Large intestine (tissue), 3 donors: ENCODE measurements at regions not wholly inside any gene's neighbourhood (a gene's known extent, or its start where the extent isn't known, plus 50 kb on each side); places are given as distances from the start of the nearest gene placed in this dataset.
"Not testable (repeated sequence)": the region's sequence is repeated elsewhere in the genome, so short reads cannot be mapped to it uniquely, and the experiment has no call there.

Experiments used
- DNase-seq, 2 donors: peaks; one replicate each; pipeline versions ENCODE4 v3.0.0 to v3.0.0-alpha.2; 2013
- H3K27ac ChIP-seq: one replicate; pipeline ENCODE4 v1.5.1; 2013; ENCODE audit warnings: low read length
- H3K27me3 ChIP-seq: 2 replicates; pipeline ENCODE4 v1.6.1; 2013; ENCODE audit warnings: low read length; ENCODE audit not compliant: control insufficient read depth, insufficient read depth
- H3K36me3 ChIP-seq: 2 replicates; pipeline ENCODE4 v1.6.1; 2013; ENCODE audit warnings: low read length; ENCODE audit not compliant: control insufficient read depth, insufficient read depth
- H3K4me1 ChIP-seq: one replicate; pipeline ENCODE4 v1.6.1; 2013; ENCODE audit warnings: low read length; ENCODE audit not compliant: control insufficient read depth, insufficient read depth
- H3K4me3 ChIP-seq: one replicate; pipeline ENCODE4 v1.5.1; 2013; ENCODE audit warnings: low read length
- H3K9me3 ChIP-seq: one replicate; pipeline ENCODE4 v1.6.1; 2013; ENCODE audit warnings: mild to moderate bottlenecking, low read depth, low read length, moderate library complexity; ENCODE audit not compliant: control insufficient read depth
- WGBS: methylation state at CpG from one replicate; pipeline ENCODE4 v1.1.5; 2013; ENCODE audit warnings: low lambda C conversion rate; ENCODE audit not compliant: insufficient coverage; 5-methylcytosine and 5-hydroxymethylcytosine counted together

- Histone ChIP-seq H3K36me3 (no peaks in the 10 kb centered on the region), H3K27me3 (no peaks in the 10 kb centered on the region), H3K9me3 (no peaks in the 10 kb centered on the region), H3K4me1 (no peaks in the 10 kb centered on the region), H3K27ac (no peak overlapping the region), H3K4me3 (no peak overlapping the region)
- 100% methylated on average over 1 of the region's 2 CpGs for WGBS
- DNase-seq = no peak
Measured at GRCh38 chr7:19353180-19353579, 208.0 kb upstream of the FERD3L start.

GRCh38 chr7:19352305-19352695 lies 207.1 kb upstream of the FERD3L start:
- WGBS = no CpG with 5 or more reads among the region's 1 CpG
- H3K27me3 ChIP-seq = no peaks in the 10 kb centered on the region
- H3K4me1 ChIP-seq = no peaks in the 10 kb centered on the region
- no peak overlapping the region for H3K27ac ChIP-seq
- no peaks in the 10 kb centered on the region for H3K9me3 ChIP-seq
- no peak for DNase-seq
- no peaks in the 10 kb centered on the region for H3K36me3 ChIP-seq
- H3K4me3 ChIP-seq = no peak overlapping the region

GRCh38 chr7:19351341-19352304 lies 206.4 kb upstream of the FERD3L start:
- Histone ChIP-seq H3K9me3 (no peaks in the 10 kb centered on the region), H3K4me3 (no peak overlapping the region), H3K36me3 (no peaks in the 10 kb centered on the region), H3K4me1 (no peaks in the 10 kb centered on the region), H3K27ac (no peak overlapping the region), H3K27me3 (no peaks in the 10 kb centered on the region)
- 84% methylated on average over 3 of the region's 4 CpGs for WGBS
- no peak for DNase-seq

GRCh38 chr7:19339512-19339911 lies 194.3 kb upstream of the FERD3L start:
- Histone ChIP-seq H3K36me3 (no peaks in the 10 kb centered on the region), H3K27me3 (no peaks in the 10 kb centered on the region), H3K4me3 (no peak overlapping the region), H3K9me3 (peaks cover 2% of the 10 kb centered on the region), H3K27ac (no peak overlapping the region), H3K4me1 (no peaks in the 10 kb centered on the region)
- no peak for DNase-seq
- no CpG with 5 or more reads among the region's 11 CpGs for WGBS

GRCh38 chr7:19338512-19338911 lies 193.3 kb upstream of the FERD3L start:
- H3K4me3 ChIP-seq, H3K4me1 ChIP-seq, H3K27me3 ChIP-seq, DNase-seq, H3K9me3 ChIP-seq, H3K27ac ChIP-seq, H3K36me3 ChIP-seq: not testable (repeated sequence)
- whole genome bisulfite sequencing = 100% methylated on average over 1 of the region's 3 CpGs

GRCh38 chr7:19336836-19337383 lies 191.7 kb upstream of the FERD3L start:
- 81% methylated on average over 2 of the region's 2 CpGs for WGBS
- no peak for DNase-seq
- Histone ChIP-seq H3K4me3 (no peak overlapping the region), H3K36me3 (no peaks in the 10 kb centered on the region), H3K9me3 (peaks cover 2% of the 10 kb centered on the region), H3K27ac (no peak overlapping the region), H3K4me1 (no peaks in the 10 kb centered on the region), H3K27me3 (no peaks in the 10 kb centered on the region)

GRCh38 chr7:19333706-19334105 lies 188.5 kb upstream of the FERD3L start:
- 60% methylated on average over 1 of the region's 2 CpGs for WGBS
- no peak overlapping the region for H3K27ac ChIP-seq

GRCh38 chr7:19327018-19327417 lies 181.8 kb upstream of the FERD3L start:
- no peak overlapping the region for H3K4me3 ChIP-seq
- no peaks in the 10 kb centered on the region for H3K9me3 ChIP-seq
- no peak overlapping the region for H3K27ac ChIP-seq
- H3K27me3 ChIP-seq = no peaks in the 10 kb centered on the region
- no peaks in the 10 kb centered on the region for H3K4me1 ChIP-seq
- no peaks in the 10 kb centered on the region for H3K36me3 ChIP-seq
- DNase-seq = no peak

More at GRCh38 chr7:19333706-19334105, 188.5 kb upstream of the FERD3L start:
- Histone ChIP-seq H3K27me3 (no peaks in the 10 kb centered on the region), H3K4me3 (no peak overlapping the region), H3K36me3 (no peaks in the 10 kb centered on the region), H3K4me1 (no peaks in the 10 kb centered on the region), H3K9me3 (no peaks in the 10 kb centered on the region)
- no peak for DNase-seq

GRCh38 chr7:19322002-19322401 lies 176.8 kb upstream of the FERD3L start:
- Histone ChIP-seq H3K27ac (no peak overlapping the region), H3K36me3 (no peaks in the 10 kb centered on the region), H3K4me3 (no peak overlapping the region), H3K27me3 (no peaks in the 10 kb centered on the region), H3K9me3 (no peaks in the 10 kb centered on the region), H3K4me1 (no peaks in the 10 kb centered on the region)
- WGBS = 80% methylated on average over 1 of the region's 2 CpGs
- DNase-seq = no peak

GRCh38 chr7:19318287-19318686 lies 173.1 kb upstream of the FERD3L start:
- no peak for DNase-seq
- no peaks in the 10 kb centered on the region for H3K9me3 ChIP-seq
- no CpG with 5 or more reads among the region's 5 CpGs for WGBS
- no peaks in the 10 kb centered on the region for H3K27me3 ChIP-seq
- no peaks in the 10 kb centered on the region for H3K4me1 ChIP-seq
- no peak overlapping the region for H3K4me3 ChIP-seq
- H3K36me3 ChIP-seq = no peaks in the 10 kb centered on the region
- no peak overlapping the region for H3K27ac ChIP-seq

- H3K27me3 ChIP-seq = no peaks in the 10 kb centered on the region
- no peaks in the 10 kb centered on the region for H3K4me1 ChIP-seq
- no peaks in the 10 kb centered on the region for H3K9me3 ChIP-seq
- no peak overlapping the region for H3K4me3 ChIP-seq
- H3K36me3 ChIP-seq = no peaks in the 10 kb centered on the region
- no peak for DNase-seq
- no peak overlapping the region for H3K27ac ChIP-seq
Measured at GRCh38 chr7:19317461-19317860, 172.2 kb upstream of the FERD3L start.
